Right hindlimb (tissue), 1 donor: ENCODE measurements at regions not wholly inside any gene's neighbourhood (a gene's known extent, or its start where the extent isn't known, plus 50 kb on each side); places are given as distances from the start of the nearest gene placed in this dataset.
"Not testable (repeated sequence)": the region's sequence is repeated elsewhere in the genome, so short reads cannot be mapped to it uniquely, and the experiment has no call there.

Experiments used
- DNase-seq: peaks from one replicate; pipeline ENCODE4 v3.0.0-alpha.2; 2018

DNA sequence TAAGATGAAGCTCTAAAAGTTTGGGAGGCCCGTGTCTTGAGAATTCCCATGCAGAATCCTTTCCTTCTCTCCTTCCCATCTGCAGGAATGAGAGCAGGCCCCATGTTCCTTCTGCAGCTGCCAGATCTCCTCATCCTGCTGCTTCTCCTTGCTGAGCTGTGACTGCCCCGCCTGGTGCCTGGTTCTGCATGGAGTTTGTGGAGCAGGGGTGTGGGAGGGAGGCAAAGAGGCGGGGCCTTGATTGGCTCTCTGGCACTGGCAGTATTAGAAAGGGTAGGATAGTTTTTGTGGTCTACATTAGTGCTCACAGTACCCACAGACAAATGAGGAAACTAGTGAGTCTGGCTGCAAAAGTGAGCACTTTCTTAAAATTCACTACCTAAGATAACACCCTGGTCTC is 91.1 kb upstream of the CLPB start:
- DNase-seq: peak; percentile 58

DNA sequence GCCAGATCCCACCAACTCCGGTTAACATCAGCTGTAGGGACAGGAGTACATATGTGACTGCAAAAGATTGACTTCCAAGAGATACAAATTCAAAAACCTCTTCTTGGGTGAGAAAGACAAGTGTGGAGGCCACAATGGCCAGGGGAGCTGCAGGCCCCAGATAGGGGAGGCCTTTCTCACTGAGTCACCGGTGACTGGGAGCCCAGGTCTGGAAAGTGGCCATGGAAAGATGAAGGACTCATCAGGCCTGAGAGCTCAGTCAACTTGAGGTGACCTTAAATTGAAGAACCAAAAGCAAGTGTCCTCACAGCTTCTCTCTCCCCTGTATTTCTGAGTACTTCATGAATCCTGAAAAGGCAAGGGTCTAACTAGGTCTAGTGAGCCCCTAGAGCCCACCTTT is 90.4 kb upstream of the CLPB start:
- DNase-seq: no peak

DNA sequence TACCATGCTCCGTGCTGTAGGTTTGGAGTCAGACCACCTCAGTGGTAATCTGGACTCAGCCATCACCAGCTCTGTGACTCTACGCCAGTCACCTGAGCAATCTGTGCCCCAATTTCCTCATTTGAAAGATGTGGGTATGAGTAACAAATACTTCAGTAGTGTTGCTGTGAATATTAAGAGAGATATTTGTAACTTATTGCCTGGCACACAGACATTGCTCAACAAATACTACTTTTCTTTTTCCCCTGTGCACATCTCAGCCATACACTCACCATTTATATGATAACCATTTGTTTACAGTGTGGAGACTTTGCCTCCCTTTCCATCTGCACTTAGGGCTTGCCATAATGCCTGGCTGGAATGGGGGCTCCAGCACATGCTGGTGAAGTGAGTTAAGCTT is 89.7 kb upstream of the CLPB start:
- DNase-seq: no peak

DNA sequence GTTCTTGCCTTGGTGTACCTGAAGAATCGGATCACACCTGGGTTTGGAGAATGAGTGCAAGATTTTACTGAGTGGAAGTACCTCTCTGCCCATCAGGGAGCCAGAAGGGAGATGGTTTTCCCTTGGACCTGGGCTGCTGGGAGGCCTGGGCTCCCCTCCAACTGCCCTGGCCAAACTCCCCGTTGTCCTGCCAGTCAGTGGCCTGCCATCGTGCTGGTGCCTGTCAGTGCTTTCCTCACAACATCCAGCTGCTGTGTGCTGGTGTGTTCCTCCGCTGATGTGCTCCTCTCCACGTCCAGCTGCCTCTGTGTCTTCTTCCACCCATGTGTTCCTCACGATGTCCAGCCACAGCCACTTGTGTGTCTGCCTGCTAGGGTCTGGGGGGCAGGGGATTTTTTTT is 87.9 kb upstream of the CLPB start:
- no peak for DNase-seq

DNA sequence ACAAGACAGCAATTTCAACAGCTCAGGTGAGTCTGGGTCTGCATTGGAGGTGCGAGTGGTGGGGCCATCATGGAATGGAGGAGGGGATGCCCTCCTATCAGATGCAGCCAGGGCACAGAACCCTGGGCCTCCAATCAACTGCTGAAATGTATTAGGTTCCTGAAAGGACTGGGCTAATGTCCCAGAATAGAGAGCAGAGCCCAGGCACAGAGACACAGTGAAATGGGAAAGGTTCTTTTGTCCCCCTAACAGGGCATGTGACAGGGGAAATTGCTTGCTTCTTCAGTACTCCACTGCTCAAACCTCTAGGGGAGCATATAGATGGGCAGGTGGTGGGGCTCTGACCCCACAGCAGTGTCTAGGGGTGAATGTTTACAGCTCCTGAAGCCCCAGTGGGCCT is 87.3 kb upstream of the CLPB start:
- DNase-seq: no peak

DNA sequence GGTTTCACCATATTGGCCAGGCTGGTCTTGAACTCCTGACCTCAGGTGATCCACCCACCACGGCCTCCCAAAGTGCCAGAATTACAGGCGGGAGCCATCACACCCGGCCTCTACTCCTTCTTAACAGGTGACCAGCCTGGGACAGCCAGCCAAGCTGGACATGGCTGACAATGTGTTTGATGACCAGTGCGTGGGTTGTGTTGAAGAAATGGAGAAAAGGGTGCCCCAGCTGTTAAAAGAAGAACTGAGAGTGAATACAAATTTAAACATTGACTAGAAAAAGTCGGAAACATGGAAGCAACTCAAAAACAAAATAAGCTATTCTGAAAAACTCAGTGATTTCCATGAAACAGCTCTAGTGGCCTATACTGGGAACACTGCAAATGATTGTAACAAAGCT is 86.5 kb upstream of the CLPB start:
- no peak for DNase-seq

DNA sequence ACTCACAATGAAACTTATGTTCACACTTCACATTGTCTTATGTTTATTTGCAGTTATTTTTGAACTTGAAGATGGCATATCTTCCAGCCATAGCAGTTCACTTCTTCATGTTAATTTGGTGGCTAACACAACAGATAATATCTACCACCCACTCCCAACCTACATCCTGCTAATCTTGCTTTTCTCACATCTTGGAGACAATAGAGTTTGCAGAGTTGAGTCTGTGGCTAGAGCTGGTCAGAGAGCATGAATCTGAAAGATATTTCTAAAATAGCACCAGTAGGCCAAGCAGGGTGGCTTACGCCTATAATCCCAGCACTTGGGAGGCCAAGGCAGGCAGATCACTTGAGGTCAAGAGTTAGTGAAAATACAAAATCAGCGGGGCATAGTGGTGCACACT is 85.6 kb upstream of the CLPB start:
- not testable (repeated sequence) for DNase-seq

DNA sequence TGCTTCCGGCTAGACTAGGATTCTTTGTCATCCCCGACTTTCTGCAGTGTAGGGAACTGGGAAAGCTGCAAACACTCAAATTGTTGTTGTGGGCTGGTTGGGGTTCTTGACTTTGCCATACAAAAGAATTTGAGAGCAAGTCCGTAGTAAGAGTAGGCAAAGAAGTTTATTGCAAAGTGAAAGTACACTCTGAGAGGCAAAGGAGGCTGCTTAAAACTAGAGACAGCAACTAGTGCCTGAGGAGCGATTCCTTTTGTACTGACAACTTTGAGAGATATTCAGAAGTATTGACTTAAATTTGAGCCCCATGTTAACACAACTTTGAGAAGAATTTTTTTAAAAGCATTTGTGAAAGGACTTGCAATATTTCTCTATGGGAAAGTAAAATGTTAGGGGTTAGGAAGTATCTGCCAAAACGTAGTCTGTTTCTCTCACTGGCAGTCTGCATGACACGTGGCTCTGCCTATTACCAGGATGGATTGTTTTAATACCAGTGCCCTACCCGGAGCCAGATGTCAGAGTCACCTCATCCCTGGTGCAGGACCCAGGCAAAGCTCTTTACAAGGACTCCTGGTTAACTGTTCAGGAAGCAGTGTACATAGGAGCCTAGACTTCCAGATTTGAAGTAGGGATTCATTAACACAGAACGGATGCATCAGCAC is 85.0 kb upstream of the CLPB start:
- DNase-seq: no peak

DNA sequence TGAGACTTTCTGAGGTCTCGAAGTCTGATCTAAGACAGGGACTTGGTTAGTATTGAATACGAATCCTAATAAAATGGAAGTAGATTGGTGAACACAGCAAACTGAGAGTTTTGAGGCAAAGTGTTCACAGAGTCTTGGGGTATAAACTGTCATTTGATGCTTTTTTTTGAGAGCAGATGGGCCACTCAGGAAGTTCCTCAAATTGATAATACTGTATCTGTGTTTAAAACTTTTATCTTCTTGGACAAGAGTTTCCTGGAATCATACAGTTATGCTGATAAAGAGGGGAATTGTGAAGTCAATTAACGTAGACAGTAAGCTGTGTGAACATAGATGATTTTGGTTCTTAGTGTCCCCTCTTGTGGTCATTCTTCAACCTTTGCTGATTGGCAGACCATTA is 80.0 kb upstream of the CLPB start:
- DNase-seq: no peak

DNA sequence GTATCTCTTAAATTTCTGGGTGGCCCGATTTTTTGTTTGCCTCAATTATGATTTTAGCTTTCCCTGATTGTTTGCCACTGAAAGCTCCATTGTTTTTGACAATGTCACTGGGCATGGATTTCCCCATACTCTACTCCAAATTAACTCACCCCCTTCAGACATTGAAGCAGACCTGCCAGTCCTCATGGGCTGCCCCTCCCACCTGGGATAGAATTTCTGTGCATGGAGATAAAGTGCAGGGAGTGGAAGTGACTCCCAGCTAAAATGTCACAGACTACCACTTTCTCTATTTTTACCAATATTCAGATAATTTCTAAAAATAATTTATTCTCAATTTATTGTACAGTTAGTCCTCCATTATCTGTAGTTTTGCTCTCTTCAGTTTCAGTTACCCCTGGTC is 79.1 kb upstream of the CLPB start:
- no peak for DNase-seq

DNA sequence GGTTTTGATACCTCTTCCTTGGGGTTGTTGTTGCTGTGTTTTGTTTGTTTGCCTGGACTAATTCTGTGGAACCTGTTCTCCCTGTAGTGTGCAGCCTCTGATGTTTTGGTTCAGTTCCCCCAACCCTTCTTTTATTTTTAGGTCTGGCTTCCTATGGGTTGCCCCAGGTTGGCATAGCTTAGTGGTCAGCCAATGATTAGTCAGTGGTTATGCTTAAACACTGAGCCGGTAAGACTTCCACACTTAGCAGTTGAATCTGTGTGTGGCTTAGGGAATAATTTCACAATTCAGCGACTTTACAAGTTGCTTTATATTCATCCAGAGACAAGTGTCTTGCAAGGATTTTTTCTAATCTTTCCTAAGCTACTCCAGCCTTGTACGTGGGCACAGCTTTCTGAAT is 78.6 kb upstream of the CLPB start:
- DNase-seq: no peak

DNA sequence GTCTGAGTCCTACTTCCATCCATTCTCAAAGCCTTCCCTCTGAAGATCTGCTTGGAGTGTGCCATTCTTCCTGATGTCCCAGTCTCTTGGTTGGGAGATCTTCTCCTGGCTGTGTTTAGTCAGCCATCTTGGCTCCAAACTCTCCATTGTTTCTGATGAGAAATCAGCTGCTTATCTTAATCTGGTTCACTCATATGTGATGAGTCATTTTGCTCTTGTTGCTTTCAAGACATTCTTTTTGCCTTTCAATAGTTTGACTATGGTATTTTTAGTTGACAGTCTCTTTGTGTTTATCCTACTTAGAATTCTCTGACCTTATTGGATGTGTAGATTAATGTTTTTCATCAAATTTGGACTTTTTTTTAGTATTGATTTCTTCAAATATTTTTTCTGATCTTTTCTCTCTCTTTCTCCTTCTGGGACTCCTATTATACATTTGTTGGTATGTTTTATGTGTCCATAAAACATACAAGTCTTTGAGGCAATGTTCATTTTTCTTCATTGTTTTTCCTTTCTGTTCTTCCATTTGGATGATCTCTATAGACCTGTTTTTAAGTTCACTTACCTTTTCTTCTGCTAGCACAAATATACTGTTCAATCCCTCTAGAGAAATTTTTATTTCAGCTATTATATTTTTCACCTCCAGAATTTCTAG is 77.2 kb upstream of the CLPB start:
- no peak for DNase-seq

DNA sequence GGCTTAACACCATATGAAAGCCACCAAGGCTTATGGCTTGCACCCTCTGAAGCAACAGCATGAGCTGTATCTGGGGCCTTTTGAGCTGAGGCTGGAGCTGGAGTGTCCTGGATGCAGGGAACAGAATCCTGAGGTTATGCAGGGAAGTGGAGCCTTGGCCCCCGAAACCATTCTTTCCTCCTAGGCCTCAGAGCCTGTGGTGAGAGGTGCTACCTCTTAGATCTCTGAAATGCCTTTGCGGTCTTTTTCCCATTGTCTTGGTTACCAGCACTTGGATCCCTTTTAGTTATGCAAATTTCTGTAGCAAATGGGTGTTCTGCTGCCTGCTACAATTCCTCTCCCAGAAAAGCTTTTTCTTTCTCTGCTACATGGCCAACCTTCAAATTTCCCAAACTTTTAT is 72.7 kb upstream of the CLPB start:
- no peak for DNase-seq

DNA sequence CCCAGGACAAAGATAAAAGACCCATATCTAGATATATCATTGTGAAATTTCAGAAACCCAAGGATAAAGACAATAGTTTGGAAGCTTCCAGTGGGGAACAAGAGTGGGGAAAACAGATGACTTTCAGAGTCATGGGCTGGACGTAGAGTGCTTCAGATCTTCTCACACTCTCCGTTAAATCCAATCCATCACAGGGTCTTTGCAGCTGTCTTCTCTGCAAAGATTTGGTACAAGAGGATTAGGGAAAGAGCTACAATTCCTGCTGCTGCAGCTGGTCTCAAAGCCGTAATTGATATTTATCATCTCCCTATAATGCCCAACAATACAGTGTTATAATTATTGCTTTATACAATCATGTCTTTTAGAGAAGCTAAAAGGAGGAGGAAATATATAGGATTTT is 63.4 kb upstream of the CLPB start:
- no peak for DNase-seq

DNA sequence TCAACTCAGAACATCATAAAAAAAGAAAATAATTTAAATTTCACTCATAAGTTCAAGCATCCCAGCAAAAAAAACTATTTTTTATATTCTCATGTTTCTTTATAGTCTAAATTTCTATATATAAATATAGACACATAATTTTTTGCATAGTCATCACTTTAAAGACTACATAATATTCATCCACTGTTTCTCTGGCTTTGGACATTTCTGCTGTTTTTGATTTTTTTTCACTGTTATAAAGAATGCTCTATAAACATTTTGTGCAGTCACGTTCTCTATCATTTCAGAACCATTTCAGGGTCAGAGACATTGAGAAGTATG is 59.7 kb upstream of the CLPB start:
- DNase-seq: no peak

DNA sequence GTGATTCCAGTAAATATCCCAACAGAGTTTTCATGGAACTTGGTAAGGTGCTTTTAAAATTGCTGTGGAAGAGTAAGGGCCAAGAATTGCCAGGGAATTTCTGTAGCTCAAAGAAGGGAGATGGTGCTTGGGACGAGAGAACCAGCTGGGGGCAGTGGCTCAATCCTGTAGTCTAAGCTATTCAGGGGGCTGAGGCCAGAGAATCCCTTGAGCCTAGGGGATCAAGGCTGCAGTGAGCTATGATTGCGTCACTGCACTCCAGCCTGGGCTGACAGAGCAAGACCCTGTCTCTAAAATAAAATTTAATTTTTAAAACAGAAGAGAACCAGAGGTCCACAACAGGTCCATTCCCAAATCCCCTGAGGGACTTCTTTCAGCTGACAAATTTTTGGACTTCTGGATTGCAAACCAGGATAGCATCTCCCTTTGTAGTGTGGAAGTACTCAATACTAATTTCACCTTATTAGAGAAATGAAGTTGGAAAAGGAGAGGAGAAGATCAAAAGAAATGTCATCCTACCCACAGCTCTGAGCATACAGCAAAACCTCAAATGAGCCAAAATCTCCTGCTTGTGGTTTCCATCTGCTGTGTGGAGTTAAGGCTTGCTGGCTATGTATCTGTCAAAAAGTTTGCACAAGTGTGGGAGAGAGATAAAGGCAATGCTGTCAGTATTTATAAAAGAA is 59.2 kb upstream of the CLPB start:
- no peak for DNase-seq

DNA sequence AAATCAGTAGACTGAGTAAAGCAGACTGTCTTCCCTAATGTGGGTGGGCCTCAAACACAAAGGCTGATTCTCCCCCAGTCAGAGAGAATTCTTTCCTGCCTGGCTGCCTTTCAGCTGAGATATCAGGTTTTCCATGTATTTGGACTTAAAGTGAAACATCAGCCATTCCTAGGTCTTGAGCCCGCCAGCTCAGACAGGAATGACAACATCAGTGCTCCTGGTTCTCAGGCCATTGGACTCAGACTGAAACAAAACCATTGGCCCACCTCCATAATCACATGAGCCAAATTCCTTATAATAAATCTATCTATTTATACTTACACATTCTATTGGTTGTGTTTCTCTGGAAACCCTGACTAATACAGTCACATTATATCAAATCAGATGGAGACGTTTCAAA is 56.7 kb upstream of the CLPB start:
- DNase-seq: peak; percentile 36
